ENCODE measurements at regions not wholly inside any gene's neighbourhood (a gene's known extent, or its start where the extent isn't known, plus 50 kb on each side); places are given as distances from the start of the nearest gene placed in this dataset.

DNA sequence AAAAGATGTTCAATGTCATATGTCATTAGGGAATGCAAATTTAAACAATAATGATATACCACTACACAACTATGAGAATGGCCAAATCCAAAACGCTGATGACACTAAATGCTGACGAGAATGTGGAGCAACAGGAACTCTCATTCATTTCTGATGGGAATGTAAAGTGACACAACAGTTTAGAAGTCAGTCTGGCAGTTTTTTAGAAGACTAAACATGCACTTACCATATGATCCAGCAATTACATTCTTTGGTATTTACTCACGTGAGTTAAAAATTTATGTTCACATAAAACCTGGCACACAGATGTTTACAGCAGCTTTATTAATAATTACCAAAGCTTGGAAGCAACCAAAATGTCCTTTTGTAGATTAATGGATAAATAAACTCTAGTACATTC is 110.4 kb upstream of the C1orf21 start:
- DNase-seq (ENCODE audit: low read depth in 2 of 2) = no peak

DNA sequence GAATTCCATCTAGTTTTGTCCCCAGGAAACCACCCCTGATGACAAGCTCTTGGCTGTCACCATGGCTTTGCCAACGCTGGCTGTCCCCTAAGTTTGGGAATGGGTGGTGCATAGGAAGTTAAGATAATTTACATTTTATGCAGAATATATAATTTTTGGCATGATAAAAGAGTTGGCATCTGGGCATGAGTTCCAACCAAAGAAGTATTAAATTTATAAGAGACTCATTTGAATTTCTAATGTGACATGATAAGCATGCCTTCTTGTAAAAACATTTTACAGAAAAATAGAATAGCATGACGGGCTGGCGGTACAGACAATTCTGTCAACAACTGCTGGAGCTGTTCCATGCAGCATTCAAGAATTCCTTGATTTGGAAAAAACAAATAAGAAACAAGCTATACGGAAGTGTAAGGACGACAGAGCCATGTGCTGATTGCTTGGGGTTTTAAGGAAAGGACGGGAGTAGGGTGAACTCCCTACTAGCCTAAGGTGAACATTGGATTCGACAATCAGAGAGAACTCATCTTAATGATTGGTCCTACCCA is 106.8 kb upstream of the C1orf21 start:
- DNase-seq (ENCODE audit: low read depth in 2 of 2) = no peak

DNA sequence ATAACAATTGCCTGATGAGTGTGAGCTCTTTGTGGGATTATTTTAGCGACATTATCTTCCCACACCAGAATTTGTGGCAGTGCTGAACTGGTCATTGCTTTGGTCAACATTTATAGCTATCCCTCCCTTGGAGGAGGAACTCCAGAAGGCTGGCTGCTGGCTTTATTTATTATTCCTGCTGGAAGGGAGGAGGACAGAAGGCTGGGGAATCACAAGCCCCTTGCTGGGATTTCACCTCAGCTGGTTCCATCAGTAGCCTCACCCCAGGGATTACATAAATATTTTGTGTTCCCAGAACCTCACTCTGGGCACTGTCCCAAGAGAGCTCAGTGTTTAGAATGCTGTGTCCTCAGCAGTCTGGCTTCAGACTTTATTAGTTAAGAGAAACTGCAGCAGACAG is 102.8 kb upstream of the C1orf21 start:
- DNase-seq (ENCODE audit: low read depth in 2 of 2) = no peak

DNA sequence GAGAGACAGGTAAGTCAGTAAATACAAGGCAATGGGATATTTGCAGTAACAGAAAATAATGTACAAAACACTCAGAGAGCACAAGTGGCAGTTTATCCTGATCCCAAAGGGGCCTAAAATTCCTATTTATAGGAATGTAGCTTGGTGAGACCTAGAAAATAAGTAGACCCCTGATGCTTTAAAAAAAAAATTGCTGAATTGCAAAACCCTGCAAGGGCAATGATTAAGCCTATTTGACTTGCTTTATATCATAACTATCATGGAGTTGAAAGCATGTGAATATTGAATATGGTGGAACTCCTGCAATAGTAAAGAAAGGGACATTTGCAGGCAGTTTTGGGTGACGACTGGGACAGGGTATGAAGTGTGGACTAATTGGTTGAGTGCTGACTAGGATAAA is 101.9 kb upstream of the C1orf21 start:
- DNase-seq (ENCODE audit: low read depth in 2 of 2) = no peak

DNA sequence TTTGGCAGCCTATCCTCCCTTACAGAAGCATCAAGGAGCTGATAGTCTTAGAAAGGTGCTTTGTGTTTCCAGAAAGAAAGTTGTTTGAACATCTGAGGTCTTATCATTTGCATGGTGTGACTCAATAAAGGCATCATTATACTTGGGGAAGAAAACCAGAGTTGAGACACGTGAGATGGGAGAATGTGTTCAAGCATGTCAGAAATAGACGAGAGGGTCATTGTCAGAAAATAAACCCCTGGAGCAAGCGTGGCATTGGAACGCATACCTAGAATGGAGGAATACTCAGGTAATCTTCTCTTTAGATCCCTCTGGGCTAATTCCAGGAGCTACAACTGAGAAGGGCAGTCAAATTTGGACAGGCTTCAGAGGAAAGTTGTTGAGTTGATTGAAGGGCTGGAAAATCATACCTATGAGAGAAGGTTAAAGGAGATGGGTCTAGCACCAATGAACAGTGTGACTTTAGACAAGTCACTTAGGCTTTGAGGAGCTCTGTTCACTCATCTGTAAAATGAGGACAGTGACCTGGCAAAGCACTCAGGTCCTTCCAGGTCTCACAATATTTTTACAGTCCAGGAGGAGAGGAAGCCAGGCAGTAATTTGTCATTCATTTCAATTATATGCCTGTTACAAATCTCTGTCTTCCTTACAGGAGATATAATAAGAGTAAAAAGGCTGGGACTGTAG is 101.3 kb upstream of the C1orf21 start:
- no peak for DNase-seq (ENCODE audit: low read depth in 2 of 2)

DNA sequence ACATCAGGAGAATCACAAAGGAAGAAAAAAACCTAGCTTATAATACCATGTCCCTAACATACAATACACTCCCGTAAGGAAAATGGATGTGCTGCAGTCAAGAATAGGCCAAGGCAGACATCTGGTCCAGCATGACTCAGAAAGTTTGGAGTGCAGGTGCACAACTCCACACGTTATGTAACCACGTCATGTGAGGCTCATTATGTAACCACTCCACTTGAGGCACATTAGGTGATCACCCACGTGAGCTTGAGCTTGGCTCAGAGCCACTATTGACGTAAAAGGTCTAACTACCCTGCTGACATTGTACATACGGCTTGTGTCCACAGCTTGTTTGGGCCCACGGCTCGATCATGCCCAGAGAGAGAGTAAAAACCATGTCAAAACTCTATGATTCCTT is 99.8 kb upstream of the C1orf21 start:
- DNase-seq (ENCODE audit: low read depth in 2 of 2) = no peak

DNA sequence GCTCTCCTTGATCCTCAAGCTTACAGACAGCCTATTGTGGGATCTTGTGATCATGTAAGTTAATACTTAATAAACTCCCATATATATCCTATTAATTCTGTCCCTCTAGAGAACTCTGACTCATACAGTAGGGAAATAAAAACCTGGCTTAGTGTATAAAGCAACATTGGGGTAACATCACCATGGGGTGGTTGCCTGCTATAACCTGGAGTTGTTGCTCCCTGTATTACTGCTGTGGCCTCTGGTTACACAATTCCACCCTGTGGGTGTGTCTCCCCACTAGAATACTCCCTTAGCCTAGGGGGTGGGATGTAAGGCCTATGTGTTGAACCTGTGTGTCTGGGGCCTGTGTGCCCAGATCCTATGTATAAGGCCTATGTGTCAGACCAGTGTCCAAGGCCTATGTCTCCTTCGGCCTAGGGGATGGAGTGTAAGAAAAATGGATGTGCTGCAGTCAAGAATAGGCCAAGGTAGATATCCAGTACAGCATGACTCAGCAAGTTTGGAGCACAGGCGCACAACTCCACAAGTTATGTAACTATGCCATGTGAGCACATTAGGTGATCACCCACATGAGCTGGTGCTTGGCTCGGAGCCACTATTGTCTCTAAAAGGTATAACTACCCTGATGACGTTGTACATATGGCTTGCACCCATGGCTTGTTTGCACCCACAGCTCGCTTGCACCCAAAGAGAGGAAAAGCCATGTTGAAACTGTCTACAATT is 96.8 kb upstream of the C1orf21 start:
- DNase-seq (ENCODE audit: low read depth in 2 of 2) = no peak

DNA sequence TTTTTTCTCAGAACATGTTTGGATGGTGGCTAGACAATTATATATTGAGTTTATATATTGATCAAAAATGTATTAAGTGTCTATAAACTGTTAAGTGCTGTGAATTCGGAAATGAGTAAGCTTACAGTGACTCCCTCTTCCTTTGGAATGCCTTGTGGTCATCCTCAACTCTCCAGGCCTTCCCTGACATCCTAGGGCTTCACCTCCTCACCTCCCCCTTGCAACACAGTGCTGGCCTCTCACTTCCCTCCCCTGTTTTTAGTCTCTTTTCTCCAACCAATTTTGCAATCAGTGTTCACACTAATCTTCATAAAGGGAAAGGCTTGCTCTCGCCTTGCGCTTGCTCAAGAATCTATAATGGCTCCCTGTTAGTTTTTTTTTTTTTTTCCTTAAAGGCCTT is 95.1 kb upstream of the C1orf21 start:
- no peak for DNase-seq (ENCODE audit: low read depth in 2 of 2)

DNA sequence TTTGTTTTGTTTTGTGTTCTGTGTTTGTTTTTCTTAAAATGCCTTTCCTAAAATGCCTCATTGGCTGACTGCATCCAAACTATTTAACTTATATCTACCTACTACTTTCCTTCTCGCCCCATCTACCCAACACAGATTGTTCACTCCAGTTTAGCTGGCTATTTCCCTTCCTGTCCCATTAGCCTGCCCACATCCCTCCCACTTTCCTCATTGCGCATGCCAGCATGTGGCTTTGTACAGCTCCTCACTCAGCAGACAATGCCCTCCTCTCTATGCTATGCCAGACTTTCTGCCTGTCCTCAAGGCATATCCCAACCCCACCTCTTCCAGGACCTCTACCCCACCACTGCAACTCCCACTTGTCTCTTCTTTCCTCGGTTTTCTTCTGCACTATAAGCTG is 94.7 kb upstream of the C1orf21 start:
- DNase-seq (ENCODE audit: low read depth in 2 of 2) = no peak

DNA sequence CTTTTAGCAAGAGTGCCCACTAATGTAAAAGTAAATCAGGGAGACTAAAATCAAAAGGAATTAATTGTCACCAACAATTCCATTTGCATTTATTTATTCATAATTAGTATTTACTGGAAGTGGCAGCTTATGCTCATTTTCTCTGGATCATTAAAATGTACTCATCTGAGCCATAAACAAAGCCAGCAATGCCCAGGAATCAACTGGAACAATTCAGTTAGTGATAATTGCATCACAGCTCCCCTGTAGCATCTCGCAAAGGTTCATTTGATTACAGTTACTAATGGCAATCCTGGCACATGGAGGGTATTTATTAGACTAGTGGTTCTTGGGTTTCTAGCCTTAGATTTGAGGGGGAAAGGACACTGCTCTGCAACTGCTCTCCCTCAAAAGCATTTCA is 92.7 kb upstream of the C1orf21 start:
- no peak for DNase-seq (ENCODE audit: low read depth in 2 of 2)

DNA sequence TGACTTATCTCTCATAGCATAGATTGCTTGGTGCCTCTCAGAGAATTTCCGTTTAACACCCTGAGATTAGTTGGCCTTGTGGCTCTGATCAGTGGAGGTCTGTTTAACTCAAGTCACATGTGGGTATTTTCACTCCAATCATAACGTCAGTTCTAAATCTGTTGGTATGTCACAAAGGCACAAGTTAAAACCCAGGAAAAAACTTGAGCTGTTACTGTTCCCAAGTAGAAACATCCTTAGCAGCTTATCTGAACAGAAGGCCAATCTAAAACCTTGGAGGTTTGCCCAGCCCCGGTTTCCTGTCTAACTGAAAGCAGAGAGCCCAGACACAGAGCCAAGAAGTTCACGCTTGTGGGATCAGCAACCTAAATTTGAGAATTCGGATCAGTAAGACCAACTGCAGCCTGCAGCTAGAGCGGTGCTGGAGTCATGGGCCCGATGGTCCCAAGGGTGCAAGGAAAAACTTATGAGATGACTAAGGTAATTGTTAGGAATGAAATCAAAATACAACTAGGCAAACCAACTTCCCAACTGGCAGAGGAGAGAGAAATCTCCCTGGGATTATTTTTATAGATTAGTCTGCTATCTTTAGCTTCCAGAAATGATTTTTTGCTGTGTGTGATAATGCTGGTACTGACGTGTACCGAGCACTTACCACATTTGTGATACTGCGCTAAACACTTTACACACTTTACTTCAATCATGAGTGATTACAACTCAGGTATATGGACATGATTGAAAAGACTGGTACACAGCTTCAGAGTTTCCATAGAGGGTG is 90.2 kb upstream of the C1orf21 start:
- no peak for DNase-seq (ENCODE audit: low read depth in 2 of 2)

DNA sequence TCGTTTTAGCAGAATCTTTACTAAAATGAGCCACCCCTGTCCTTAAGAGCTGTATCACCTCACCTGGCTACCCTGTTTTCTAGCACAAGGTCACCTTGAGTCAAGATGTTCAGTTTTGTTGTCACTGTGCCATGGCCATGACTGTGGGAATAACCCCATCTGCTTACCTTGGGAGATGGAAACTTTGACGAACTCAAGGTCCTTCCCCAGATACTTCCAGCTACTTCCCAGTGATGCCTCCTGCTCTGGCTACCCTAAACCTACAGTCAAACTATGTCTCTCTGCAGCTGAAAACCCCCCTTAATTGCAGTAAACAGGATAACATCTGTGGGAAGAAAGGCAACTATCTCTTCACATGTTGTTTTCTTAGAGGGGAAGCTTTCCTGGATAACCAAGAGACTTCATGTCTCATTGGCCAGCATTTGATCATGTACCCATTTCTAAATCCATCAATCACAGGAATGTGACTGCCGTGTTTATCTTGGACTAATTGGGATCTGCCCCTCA is 89.5 kb upstream of the C1orf21 start:
- DNase-seq (ENCODE audit: low read depth in 2 of 2) = no peak

DNA sequence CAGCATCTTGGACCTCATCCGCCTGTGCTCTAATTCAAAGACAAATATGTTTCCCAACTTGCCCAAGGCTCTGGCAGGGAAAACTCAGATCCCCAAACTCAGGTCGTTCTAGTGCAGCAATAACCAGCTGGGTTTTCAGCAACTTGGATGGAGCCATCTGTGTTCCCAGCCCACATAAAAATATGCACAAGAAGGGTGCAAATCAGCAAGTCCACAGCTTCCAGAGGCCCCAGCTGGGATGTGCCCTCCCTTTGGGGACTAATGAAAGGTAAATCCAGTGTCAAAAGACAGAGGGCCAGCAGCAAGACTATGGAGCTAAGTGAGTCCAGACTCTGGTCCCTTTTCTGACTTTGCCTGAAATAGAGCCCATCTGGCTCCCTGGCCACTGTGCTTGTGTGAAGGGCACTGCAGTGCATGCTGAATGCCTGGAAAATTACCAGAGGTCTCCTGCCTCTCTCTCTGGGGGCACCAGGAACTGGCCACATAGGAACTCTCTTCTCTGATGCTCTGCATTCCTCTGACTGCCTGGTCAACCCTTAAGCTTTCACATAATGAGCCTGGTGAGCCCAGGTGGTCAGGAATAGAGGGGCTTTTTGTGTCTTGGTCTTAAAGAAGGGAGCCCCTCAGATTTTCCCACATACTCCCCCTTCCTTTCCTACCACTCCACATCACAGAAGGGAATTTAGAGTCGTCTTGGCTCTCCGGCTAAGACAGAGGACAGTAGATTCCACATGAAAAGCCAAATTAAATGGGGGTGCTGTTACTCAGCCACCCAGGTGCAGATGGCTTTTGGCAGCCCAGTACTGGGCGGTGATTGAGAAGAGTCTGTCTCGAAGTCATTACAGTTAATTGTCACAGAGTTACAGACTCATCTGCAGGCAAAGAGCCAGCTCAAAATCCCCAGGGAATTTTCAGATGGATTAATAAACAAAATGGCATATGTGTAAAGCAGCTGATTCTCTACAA is 88.1 kb upstream of the C1orf21 start:
- no peak for DNase-seq (ENCODE audit: low read depth in 2 of 2)

DNA sequence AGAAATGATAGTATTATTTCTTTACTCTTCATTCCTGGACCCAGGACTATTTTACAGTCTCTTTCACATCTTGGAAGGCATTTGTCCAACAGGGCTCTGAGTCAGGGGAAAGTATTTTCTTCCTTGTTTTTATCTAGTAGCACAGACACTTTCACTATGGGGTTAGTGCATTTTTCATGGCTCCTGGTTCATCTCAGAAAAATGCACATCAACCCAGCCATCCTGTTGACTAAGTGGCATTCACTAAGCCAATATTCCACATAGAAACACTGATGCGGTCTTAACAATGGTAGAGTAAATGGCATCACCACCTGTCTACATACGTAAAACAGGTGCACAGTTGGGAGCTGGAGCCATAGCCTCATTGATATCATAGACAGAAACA is 87.4 kb upstream of the C1orf21 start:
- no peak for DNase-seq (ENCODE audit: low read depth in 2 of 2)

DNA sequence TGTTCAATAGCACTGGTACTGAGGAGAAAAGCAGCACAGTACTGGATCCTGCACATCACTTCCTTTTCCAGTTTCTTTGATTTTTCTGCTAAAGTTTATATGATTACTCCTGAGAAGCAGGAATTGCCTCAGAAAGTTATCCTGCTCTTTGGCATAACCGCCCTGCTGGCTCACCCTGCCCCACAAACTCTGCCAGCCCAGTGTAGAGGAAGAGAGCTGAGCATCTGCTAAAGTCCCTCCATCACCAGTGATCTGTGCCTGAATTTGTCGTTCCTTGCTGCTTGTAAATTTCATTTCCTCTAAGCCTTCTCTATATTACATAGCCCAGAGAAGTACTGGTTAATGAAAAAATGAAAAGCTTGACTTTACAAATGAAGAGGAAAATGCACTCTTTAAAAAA is 87.0 kb upstream of the C1orf21 start:
- no peak for DNase-seq (ENCODE audit: low read depth in 2 of 2)

DNA sequence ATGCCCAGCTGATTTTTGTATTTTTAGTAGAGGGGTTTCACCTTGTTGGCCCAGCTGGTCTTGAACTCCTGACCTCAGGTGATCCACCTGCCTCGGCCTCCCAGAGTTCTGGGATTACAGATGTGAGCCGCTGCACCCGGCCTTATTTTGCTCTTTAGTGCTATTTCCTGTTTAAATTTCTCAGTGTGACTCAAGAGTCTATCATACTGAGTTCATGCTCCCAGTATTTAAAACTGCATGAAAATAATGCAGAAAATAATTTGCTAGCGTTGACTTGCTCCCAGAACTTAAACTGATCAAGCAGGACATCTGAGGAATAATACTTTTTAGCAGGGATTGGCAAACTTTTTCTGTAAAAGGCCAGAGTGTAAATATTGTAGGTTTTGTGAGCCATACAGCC is 86.4 kb upstream of the C1orf21 start:
- no peak for DNase-seq (ENCODE audit: low read depth in 2 of 2)

DNA sequence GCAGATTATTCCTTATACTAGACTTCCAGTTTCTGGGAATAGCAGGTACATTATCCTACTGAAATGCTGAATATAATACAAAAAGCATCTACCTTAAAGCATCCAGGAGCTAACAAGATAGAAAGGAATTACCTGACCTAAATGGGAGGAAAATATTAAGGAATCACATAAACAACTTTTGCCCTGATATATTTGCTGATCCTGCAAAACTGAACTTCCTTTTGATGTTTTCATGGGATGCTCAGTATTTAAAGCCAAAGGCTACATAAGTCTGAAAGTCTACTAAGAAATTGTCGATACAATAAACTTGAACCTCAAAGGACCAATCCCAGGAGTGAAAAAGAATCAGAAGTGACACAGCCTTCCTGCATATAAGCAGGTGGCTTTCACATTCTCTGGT is 85.6 kb upstream of the C1orf21 start:
- DNase-seq (ENCODE audit: low read depth in 2 of 2) = no peak

DNA sequence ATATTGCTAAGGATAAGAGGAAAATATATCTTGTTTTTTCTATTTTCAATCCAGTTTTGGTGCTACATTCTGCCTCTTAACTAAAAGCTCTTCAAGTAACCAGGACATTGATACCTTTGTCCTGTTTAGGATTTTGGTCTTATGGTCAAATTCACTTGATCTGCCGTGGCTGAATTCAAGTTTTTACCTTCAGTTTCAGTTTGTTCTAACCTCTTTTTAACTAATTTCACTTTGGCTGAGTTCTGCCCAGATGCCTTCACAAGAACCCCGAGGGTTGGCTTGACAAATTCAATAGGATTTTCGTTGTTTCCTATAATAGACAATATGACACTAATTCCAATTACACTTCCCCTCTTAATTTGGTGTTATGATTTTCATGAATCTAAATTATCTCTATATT is 84.5 kb upstream of the C1orf21 start:
- DNase-seq (ENCODE audit: low read depth in 2 of 2) = no peak

DNA sequence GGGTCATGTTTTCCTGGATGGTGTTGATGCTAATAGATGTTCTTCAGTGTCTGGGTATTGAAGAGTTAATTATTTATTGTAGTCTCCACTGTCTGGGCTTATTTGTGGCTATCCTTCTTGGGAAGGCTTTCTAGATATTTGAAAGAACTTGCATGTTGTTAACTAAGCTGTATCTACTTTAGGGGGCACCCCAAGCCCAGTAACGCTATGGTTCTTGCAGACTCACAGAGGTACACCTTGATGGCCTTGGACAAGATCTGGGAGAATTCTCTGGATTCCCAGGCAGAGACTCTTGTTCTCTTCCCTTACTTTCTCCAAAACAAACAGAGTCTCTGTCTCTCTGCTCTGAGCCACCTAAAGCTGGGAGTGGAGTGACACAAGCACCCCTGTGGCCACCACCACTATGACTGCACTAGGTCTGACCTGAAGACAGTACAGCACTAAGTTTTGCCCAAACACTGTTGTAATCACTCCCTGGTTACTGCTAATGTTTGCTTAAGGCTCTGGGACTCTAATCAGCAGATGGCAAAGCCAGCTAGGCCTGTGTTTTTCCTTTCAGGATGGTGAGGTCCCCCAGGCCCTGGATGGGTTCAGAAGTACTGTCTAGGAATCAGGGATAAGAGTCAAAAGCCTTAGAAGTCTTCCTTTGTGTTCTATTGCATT is 76.5 kb upstream of the C1orf21 start:
- DNase-seq (ENCODE audit: low read depth in 2 of 2) = no peak

DNA sequence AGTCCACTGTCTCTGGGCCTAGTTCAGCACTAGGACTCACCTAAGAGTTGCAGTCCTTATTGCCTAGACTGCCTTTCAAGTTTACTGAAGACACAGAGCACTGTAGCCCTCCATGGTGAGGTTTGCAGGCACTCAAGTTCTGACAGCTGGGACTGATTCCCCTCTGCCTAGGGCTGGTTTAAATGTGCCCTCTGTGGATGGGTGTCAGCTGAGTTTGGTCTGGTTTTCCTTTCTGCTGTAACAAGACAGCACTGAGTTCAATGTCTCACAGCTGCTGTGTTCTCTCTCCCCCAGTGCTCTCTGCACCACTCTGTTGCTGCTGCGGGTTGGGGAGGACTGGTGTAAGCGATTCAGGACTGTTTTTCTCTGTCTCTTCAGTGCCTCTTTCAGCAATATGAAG is 75.2 kb upstream of the C1orf21 start:
- no peak for DNase-seq (ENCODE audit: low read depth in 2 of 2)

DNA sequence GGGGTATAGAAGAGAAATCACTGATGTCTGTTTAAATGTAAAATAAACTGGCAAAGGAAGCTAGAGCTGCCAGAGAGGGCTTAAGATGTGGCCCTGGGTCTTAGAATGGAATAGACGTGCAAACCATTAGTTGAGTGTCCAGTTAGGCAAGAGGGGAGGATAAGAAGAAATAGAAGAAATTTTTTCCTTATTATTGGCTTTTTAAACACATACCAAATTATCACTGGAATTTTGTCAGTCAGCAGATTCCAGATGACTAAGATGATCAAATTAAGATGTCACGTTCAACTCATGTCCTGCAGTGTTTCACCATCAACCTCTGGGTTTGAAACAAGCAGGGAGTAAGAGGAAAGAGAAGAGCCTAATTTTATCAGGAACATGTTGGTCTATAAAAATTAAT is 71.6 kb upstream of the C1orf21 start:
- no peak for DNase-seq (ENCODE audit: low read depth in 2 of 2)

Measured in stimulated activated CD4-positive, alpha-beta T cell treated with anti-CD3 and anti-CD28 coated beads, Interleukin-15, amount 100 ng/mL, for 48 hours (primary cell).